ENCODE measurements at regions not wholly inside any gene's neighbourhood (a gene's known extent, or its start where the extent isn't known, plus 50 kb on each side); places are given as distances from the start of the nearest gene placed in this dataset.

GRCh38 chr13:107291875-107292274 is 723.9 kb upstream of the ARGLU1 start:
- Histone ChIP-seq H3K36me3 (no peaks in the 10 kb centered on the region), H3K4me3 (no peak overlapping the region), H3K27ac (replicated peaks in 1 of 4) (no peak overlapping the region), H3K9me3 (no peaks in the 10 kb centered on the region), H3K27me3 (no peaks in the 10 kb centered on the region), H3K4me1 (no peaks in the 10 kb centered on the region)
- intact Hi-C loops (cut with DNase I) = no loop called here
- TF ChIP-seq EP300 (IDR thresholded peaks at IDR 0.05) (no peak), POLR2AphosphoS5 (IDR thresholded peaks at IDR 0.05) (no peak), CTCF (IDR thresholded peaks at IDR 0.05) (no peak), POLR2A (IDR thresholded peaks at IDR 0.05; ENCODE audit: low read depth) (no peak)
- DNase-seq (ENCODE audit: extremely low spot score) = no peak

- H3K9me3 ChIP-seq = no peaks in the 10 kb centered on the region
- intact Hi-C loops (cut with DNase I) = no loop called here
- H3K27me3 ChIP-seq = no peaks in the 10 kb centered on the region
- TF ChIP-seq EP300 (IDR thresholded peaks at IDR 0.05) (no peak), CTCF (IDR thresholded peaks at IDR 0.05) (no peak), POLR2A (IDR thresholded peaks at IDR 0.05; ENCODE audit: low read depth) (no peak), POLR2AphosphoS5 (IDR thresholded peaks at IDR 0.05) (no peak)
- H3K4me1 ChIP-seq = no peaks in the 10 kb centered on the region
- no peak overlapping the region for H3K27ac ChIP-seq (replicated peaks in 1 of 4)
- no peaks in the 10 kb centered on the region for H3K36me3 ChIP-seq
- WGBS = 76% methylated on average over 5 of the region's 5 CpGs
- DNase-seq (ENCODE audit: extremely low spot score) = no peak
- no peak overlapping the region for H3K4me3 ChIP-seq
Measured at GRCh38 chr13:107289540-107289939, 721.6 kb upstream of the ARGLU1 start.

- Histone ChIP-seq H3K4me3 (no peak overlapping the region), H3K36me3 (no peaks in the 10 kb centered on the region), H3K27me3 (no peaks in the 10 kb centered on the region), H3K27ac (replicated peaks in 1 of 4) (no peak overlapping the region), H3K9me3 (no peaks in the 10 kb centered on the region), H3K4me1 (no peaks in the 10 kb centered on the region)
- DNase-seq (ENCODE audit: extremely low spot score) = no peak
- TF ChIP-seq POLR2AphosphoS5 (IDR thresholded peaks at IDR 0.05) = no peak
- no peak for TF ChIP-seq EP300 (IDR thresholded peaks at IDR 0.05)
- no peak for TF ChIP-seq CTCF (IDR thresholded peaks at IDR 0.05)
- TF ChIP-seq POLR2A (IDR thresholded peaks at IDR 0.05; ENCODE audit: low read depth) = no peak
- intact Hi-C loops (cut with DNase I) = no loop called here
Measured at GRCh38 chr13:107284173-107284572, 716.2 kb upstream of the ARGLU1 start.

GRCh38 chr13:107277911-107278310 is 710.0 kb upstream of the ARGLU1 start:
- intact Hi-C loops (cut with DNase I) = no loop called here
- 84% methylated on average over 6 of the region's 6 CpGs for WGBS
- H3K36me3 ChIP-seq = no peaks in the 10 kb centered on the region

More at GRCh38 chr13:107277911-107278310, 710.0 kb upstream of the ARGLU1 start:
- Histone ChIP-seq H3K4me1 (no peaks in the 10 kb centered on the region), H3K27ac (replicated peaks in 1 of 4) (no peak overlapping the region), H3K4me3 (no peak overlapping the region), H3K9me3 (no peaks in the 10 kb centered on the region), H3K27me3 (no peaks in the 10 kb centered on the region)
- no peak for TF ChIP-seq POLR2A (IDR thresholded peaks at IDR 0.05; ENCODE audit: low read depth)
- TF ChIP-seq POLR2AphosphoS5 (IDR thresholded peaks at IDR 0.05) = no peak
- no peak for TF ChIP-seq CTCF (IDR thresholded peaks at IDR 0.05)
- TF ChIP-seq EP300 (IDR thresholded peaks at IDR 0.05) = no peak
- DNase-seq (ENCODE audit: extremely low spot score) = no peak
